ENCODE measurements at regions not wholly inside any gene's neighbourhood (a gene's known extent, or its start where the extent isn't known, plus 50 kb on each side); places are given as distances from the start of the nearest gene placed in this dataset.
"Not testable (repeated sequence)": the region's sequence is repeated elsewhere in the genome, so short reads cannot be mapped to it uniquely, and the experiment has no call there.

GRCh38 chr3:59245300-59245858, 195.6 kb upstream of the CFAP20DC start:
- Histone ChIP-seq H3K9ac (ENCODE audit: low read depth, low read length) (no peak overlapping the region), H3K9me3 (ENCODE audit: control insufficient read depth, insufficient read depth, low read length) (no peaks in the 10 kb centered on the region), H3K27me3 (ENCODE audit: control insufficient read depth, insufficient read depth, low read length) (no peaks in the 10 kb centered on the region), H3K36me3 (ENCODE audit: control insufficient read depth, insufficient read depth, low read length) (no peaks in the 10 kb centered on the region), H3K27ac (ENCODE audit: low read depth, low read length) (no peak overlapping the region), H3K4me1 (ENCODE audit: control insufficient read depth, insufficient read depth, low read length) (peaks cover 12% of the 10 kb centered on the region), H3K4me3 (ENCODE audit: low read depth, low read length) (no peak overlapping the region)

- H3K27me3 ChIP-seq (ENCODE audit: control insufficient read depth, insufficient read depth, low read length): no peaks in the 10 kb centered on the region
- H3K4me3 ChIP-seq (ENCODE audit: low read depth, low read length): no peak overlapping the region
- no peak overlapping the region for H3K9ac ChIP-seq (ENCODE audit: low read depth, low read length)
- H3K4me1 ChIP-seq (ENCODE audit: control insufficient read depth, insufficient read depth, low read length): peaks cover 12% of the 10 kb centered on the region
- no peak overlapping the region for H3K27ac ChIP-seq (ENCODE audit: low read depth, low read length)
- no peaks in the 10 kb centered on the region for H3K9me3 ChIP-seq (ENCODE audit: control insufficient read depth, insufficient read depth, low read length)
- H3K36me3 ChIP-seq (ENCODE audit: control insufficient read depth, insufficient read depth, low read length): no peaks in the 10 kb centered on the region
Observed at GRCh38 chr3:59244343-59244742, 194.5 kb upstream of the CFAP20DC start.

GRCh38 chr3:59243476-59243875, 193.7 kb upstream of the CFAP20DC start:
- Histone ChIP-seq H3K36me3 (ENCODE audit: control insufficient read depth, insufficient read depth, low read length) (no peaks in the 10 kb centered on the region), H3K27ac (ENCODE audit: low read depth, low read length) (no peak overlapping the region), H3K9me3 (ENCODE audit: control insufficient read depth, insufficient read depth, low read length) (no peaks in the 10 kb centered on the region), H3K4me3 (ENCODE audit: low read depth, low read length) (no peak overlapping the region), H3K4me1 (ENCODE audit: control insufficient read depth, insufficient read depth, low read length) (peaks cover 12% of the 10 kb centered on the region), H3K27me3 (ENCODE audit: control insufficient read depth, insufficient read depth, low read length) (no peaks in the 10 kb centered on the region), H3K9ac (ENCODE audit: low read depth, low read length) (no peak overlapping the region)

DNA sequence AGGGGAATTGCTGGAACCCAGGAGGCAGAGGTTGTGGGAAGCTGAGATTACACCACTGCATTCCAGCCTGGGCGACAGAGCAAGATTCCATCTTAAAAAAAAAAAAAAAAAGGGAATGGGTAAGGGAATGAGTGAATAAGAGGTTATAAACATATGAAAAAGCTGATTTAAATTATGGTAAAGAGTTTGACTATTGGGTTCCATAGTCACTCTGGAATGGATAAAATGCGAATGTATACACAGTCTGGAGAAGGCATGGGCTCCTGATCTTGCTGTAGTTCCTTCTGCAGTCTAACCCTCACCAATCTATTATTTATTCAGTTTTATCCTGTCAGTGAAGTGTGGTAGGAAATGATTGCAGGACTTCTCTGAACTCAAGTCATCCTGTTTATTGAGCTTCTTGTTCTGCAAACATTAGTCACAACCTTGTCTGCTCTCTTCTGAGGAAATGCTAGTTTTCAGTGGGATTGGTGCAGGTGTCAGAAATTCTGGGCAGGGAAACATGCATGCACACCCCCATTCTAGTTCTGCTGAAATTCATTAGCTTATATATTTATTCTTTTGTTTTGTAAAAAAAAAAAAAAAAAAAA, 190.9 kb upstream of the CFAP20DC start:
- Histone ChIP-seq H3K36me3 (ENCODE audit: control insufficient read depth, insufficient read depth, low read length) (no peaks in the 10 kb centered on the region), H3K27ac (ENCODE audit: low read depth, low read length) (no peak overlapping the region), H3K4me3 (ENCODE audit: low read depth, low read length) (no peak overlapping the region), H3K9ac (ENCODE audit: low read depth, low read length) (no peak overlapping the region), H3K9me3 (ENCODE audit: control insufficient read depth, insufficient read depth, low read length) (no peaks in the 10 kb centered on the region), H3K27me3 (ENCODE audit: control insufficient read depth, insufficient read depth, low read length) (no peaks in the 10 kb centered on the region), H3K4me1 (ENCODE audit: control insufficient read depth, insufficient read depth, low read length) (peaks cover 3% of the 10 kb centered on the region)

DNA sequence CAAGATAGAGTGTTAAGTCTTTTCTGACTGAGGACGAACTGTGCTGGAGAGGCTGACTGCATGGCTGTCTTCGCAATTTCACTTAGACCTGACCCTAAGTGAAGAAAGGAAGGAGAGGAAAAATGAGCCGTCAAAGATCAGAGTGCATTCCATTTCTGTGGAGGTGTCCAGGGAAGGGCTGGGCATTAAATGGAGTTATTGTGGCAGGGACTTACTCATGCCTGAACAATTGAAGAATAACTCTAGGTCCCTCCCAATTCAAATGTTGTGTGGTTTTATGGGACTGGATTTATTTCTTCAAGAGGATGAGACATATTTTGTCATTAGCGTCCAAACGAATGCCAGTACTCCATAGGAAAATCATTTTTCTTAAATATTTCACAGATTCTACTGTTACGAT, 187.3 kb upstream of the CFAP20DC start:
- Histone ChIP-seq H3K9me3 (ENCODE audit: control insufficient read depth, insufficient read depth, low read length) (0 out of 2 replicates have a peak, but pooled peaks cover under 1% of the 10 kb centered on the region), H3K27me3 (ENCODE audit: control insufficient read depth, insufficient read depth, low read length) (no peaks in the 10 kb centered on the region), H3K4me3 (ENCODE audit: low read depth, low read length) (no peak overlapping the region), H3K9ac (ENCODE audit: low read depth, low read length) (no peak overlapping the region), H3K4me1 (ENCODE audit: control insufficient read depth, insufficient read depth, low read length) (no peaks in the 10 kb centered on the region; the same call in 1 of the 2 replicates), H3K36me3 (ENCODE audit: control insufficient read depth, insufficient read depth, low read length) (no peaks in the 10 kb centered on the region), H3K27ac (ENCODE audit: low read depth, low read length) (no peak overlapping the region)

- Histone ChIP-seq H3K27ac (ENCODE audit: low read depth, low read length) (no peak overlapping the region), H3K27me3 (ENCODE audit: control insufficient read depth, insufficient read depth, low read length) (no peaks in the 10 kb centered on the region), H3K36me3 (ENCODE audit: control insufficient read depth, insufficient read depth, low read length) (no peaks in the 10 kb centered on the region), H3K9ac (ENCODE audit: low read depth, low read length) (no peak overlapping the region), H3K4me1 (ENCODE audit: control insufficient read depth, insufficient read depth, low read length) (no peaks in the 10 kb centered on the region; the same call in 1 of the 2 replicates), H3K4me3 (ENCODE audit: low read depth, low read length) (no peak overlapping the region), H3K9me3 (ENCODE audit: control insufficient read depth, insufficient read depth, low read length) (peaks cover 9% of the 10 kb centered on the region; the same call in 1 of the 2 replicates)
Observed at GRCh38 chr3:59235634-59236012, 185.8 kb upstream of the CFAP20DC start.

DNA sequence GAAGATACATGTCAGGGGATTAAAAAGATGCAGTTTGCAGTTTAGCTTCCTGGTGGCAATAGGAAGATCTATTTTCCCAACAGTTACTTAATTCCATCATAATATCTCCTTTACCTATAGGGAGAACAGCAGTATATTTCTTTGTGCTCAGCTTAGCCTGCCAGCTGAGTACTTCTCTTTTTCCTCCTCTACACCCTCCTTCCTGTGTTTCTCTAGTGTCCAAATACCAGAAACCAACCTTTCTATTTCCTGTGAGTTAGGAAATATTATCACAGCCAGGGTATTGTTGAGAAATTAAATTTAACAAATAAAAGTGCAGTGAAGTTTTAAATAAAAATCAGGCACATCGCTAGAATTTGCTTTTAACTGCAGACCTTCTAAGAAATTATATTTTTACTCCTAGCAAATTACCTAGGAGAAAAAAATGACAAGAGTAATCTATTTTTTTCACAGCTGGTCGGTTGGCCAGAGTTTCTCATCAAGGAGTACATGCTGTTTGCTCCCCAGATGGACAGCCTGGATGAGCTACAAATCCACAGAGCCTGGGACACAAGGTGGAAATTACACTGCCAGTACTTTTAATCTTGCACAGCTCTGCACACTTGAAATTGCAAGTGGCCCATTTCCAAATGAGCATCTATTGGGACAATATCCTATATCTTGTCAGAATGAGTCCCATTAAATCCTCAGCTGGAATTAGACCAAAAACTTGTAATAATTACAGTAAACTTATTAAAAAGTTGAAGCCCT, 185.2 kb upstream of the CFAP20DC start:
- no peaks in the 10 kb centered on the region for H3K4me1 ChIP-seq (ENCODE audit: control insufficient read depth, insufficient read depth, low read length)
- peaks cover 13% of the 10 kb centered on the region for H3K9me3 ChIP-seq (ENCODE audit: control insufficient read depth, insufficient read depth, low read length)
- no peak overlapping the region for H3K27ac ChIP-seq (ENCODE audit: low read depth, low read length)
- no peaks in the 10 kb centered on the region for H3K27me3 ChIP-seq (ENCODE audit: control insufficient read depth, insufficient read depth, low read length)
- H3K36me3 ChIP-seq (ENCODE audit: control insufficient read depth, insufficient read depth, low read length): no peaks in the 10 kb centered on the region
- H3K9ac ChIP-seq (ENCODE audit: low read depth, low read length): no peak overlapping the region
- H3K4me3 ChIP-seq (ENCODE audit: low read depth, low read length): no peak overlapping the region

- not testable (repeated sequence) for H3K27ac ChIP-seq (ENCODE audit: low read depth, low read length); H3K9ac ChIP-seq (ENCODE audit: low read depth, low read length); H3K27me3 ChIP-seq (ENCODE audit: control insufficient read depth, insufficient read depth, low read length); H3K36me3 ChIP-seq (ENCODE audit: control insufficient read depth, insufficient read depth, low read length); H3K4me3 ChIP-seq (ENCODE audit: low read depth, low read length); H3K4me1 ChIP-seq (ENCODE audit: control insufficient read depth, insufficient read depth, low read length)
- H3K9me3 ChIP-seq (ENCODE audit: control insufficient read depth, insufficient read depth, low read length): peaks cover 29% of the 10 kb centered on the region
Observed at GRCh38 chr3:59230379-59230778, 180.6 kb upstream of the CFAP20DC start.

DNA sequence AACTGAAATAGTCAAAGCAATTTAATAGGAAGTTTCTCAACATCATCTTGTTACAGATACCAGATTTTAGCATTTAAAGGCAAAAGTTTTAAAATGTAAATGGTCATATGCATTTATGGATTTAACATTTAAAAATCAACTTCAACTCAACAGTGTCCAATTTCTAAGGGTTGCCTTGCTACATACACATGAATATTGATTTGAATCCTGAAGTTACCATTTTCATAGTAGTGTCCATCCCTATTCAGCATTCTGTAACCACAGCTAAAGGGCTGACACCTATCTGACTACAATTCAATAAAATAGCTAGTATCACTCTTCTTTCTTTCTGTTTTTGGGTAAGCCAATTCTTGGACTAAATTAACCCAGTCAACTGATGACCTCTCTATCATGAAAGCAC, 164.0 kb upstream of the CFAP20DC start:
- Histone ChIP-seq H3K9me3 (ENCODE audit: control insufficient read depth, insufficient read depth, low read length) (no peaks in the 10 kb centered on the region), H3K36me3 (ENCODE audit: control insufficient read depth, insufficient read depth, low read length) (no peaks in the 10 kb centered on the region), H3K27ac (ENCODE audit: low read depth, low read length) (no peak overlapping the region), H3K9ac (ENCODE audit: low read depth, low read length) (no peak overlapping the region), H3K27me3 (ENCODE audit: control insufficient read depth, insufficient read depth, low read length) (no peaks in the 10 kb centered on the region), H3K4me3 (ENCODE audit: low read depth, low read length) (no peak overlapping the region), H3K4me1 (ENCODE audit: control insufficient read depth, insufficient read depth, low read length) (peaks cover 7% of the 10 kb centered on the region)

- Histone ChIP-seq H3K27ac (ENCODE audit: low read depth, low read length) (no peak overlapping the region), H3K4me3 (ENCODE audit: low read depth, low read length) (no peak overlapping the region)
Observed at GRCh38 chr3:59212128-59212779, 162.4 kb upstream of the CFAP20DC start.

DNA sequence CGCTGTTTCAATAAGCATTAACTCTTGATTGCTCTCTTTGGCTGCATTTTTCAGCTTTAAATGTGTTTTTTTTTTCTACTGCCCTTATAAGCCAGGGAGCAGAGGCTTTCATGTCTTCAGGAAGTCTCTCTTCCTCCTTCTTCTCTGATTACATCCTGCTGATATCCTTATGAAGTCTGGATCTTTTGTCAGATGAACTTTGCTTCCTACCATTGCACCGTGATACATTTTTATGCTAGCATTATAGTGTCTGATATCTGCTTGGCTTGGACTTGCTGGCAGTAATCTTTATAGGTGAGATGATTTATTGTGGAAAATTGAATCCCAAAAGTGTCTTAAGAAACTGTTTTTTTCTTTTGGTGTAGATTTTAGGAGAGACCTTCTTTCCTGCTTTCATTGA, 160.4 kb upstream of the CFAP20DC start:
- Histone ChIP-seq H3K9ac (ENCODE audit: low read depth, low read length) (no peak overlapping the region), H3K4me1 (ENCODE audit: control insufficient read depth, insufficient read depth, low read length) (peaks cover 7% of the 10 kb centered on the region), H3K9me3 (ENCODE audit: control insufficient read depth, insufficient read depth, low read length) (no peaks in the 10 kb centered on the region), H3K36me3 (ENCODE audit: control insufficient read depth, insufficient read depth, low read length) (no peaks in the 10 kb centered on the region), H3K27me3 (ENCODE audit: control insufficient read depth, insufficient read depth, low read length) (no peaks in the 10 kb centered on the region), H3K4me3 (ENCODE audit: low read depth, low read length) (no peak overlapping the region), H3K27ac (ENCODE audit: low read depth, low read length) (no peak overlapping the region)

More at GRCh38 chr3:59212128-59212779, 162.4 kb upstream of the CFAP20DC start:
- H3K27me3 ChIP-seq (ENCODE audit: control insufficient read depth, insufficient read depth, low read length): no peaks in the 10 kb centered on the region
- no peaks in the 10 kb centered on the region for H3K36me3 ChIP-seq (ENCODE audit: control insufficient read depth, insufficient read depth, low read length)
- peaks cover 7% of the 10 kb centered on the region for H3K4me1 ChIP-seq (ENCODE audit: control insufficient read depth, insufficient read depth, low read length)
- H3K9ac ChIP-seq (ENCODE audit: low read depth, low read length): no peak overlapping the region
- no peaks in the 10 kb centered on the region for H3K9me3 ChIP-seq (ENCODE audit: control insufficient read depth, insufficient read depth, low read length)

Data from HUES48 (cell line).